ENCODE measurements at regions not wholly inside any gene's neighbourhood (a gene's known extent, or its start where the extent isn't known, plus 50 kb on each side); places are given as distances from the start of the nearest gene placed in this dataset.

GRCh38 chr13:104065328-104065727, 999.1 kb upstream of the SLC10A2 start:
- DNase-seq (ENCODE audit: extremely low spot score), result no peak
- POLR2A ChIA-PET, result no interaction called here
- CTCF ChIA-PET, result no interaction called here
- TF ChIP-seq CTCF (IDR thresholded peaks at IDR 0.05; ENCODE audit: control extremely low read depth, extremely low read depth, low read depth, missing control alignments), result no peak

- CTCF ChIA-PET, result no interaction called here
- no peak for DNase-seq (ENCODE audit: extremely low spot score)
- TF ChIP-seq CTCF (IDR thresholded peaks at IDR 0.05; ENCODE audit: control extremely low read depth, extremely low read depth, low read depth, missing control alignments), result no peak
- POLR2A ChIA-PET, result no interaction called here
These were observed 991.6 kb upstream of the SLC10A2 start for GRCh38 chr13:104057861-104058260.

GRCh38 chr13:104045907-104046306, 979.7 kb upstream of the SLC10A2 start:
- no peak for DNase-seq (ENCODE audit: extremely low spot score)
- POLR2A ChIA-PET, result no interaction called here
- TF ChIP-seq CTCF (IDR thresholded peaks at IDR 0.05; ENCODE audit: control extremely low read depth, extremely low read depth, low read depth, missing control alignments), result no peak
- CTCF ChIA-PET, result no interaction called here

- ChIA-PET POLR2A (no interaction called here), CTCF (interaction anchor here (1.2 to 2.0 kb wide), 2 partner anchors 11 to 20 kb away, joined by 3 to 4 read pairs; no protein-coding TSS in a partner anchor)
- TF ChIP-seq CTCF (IDR thresholded peaks at IDR 0.05; ENCODE audit: control extremely low read depth, extremely low read depth, low read depth, missing control alignments), result no peak
- no peak for DNase-seq (ENCODE audit: extremely low spot score)
These were observed 977.0 kb upstream of the SLC10A2 start for GRCh38 chr13:104043184-104043583.

- no peak for TF ChIP-seq CTCF (IDR thresholded peaks at IDR 0.05; ENCODE audit: control extremely low read depth, extremely low read depth, low read depth, missing control alignments)
- ChIA-PET CTCF (interaction anchor here (0.9 kb wide), 1 partner anchor 24 kb away, joined by 3 read pairs; no protein-coding TSS in a partner anchor), POLR2A (no interaction called here)
- no peak for DNase-seq (ENCODE audit: extremely low spot score)
These were observed 968.7 kb upstream of the SLC10A2 start for GRCh38 chr13:104034891-104035290.

GRCh38 chr13:104025303-104025702, 959.1 kb upstream of the SLC10A2 start:
- no peak for DNase-seq (ENCODE audit: extremely low spot score)
- ChIA-PET CTCF (interaction anchor here (1.0 to 2.0 kb wide), 2 partner anchors 10 to 19 kb away, joined by 3 to 6 read pairs; no protein-coding TSS in a partner anchor), POLR2A (no interaction called here)
- TF ChIP-seq CTCF (IDR thresholded peaks at IDR 0.05; ENCODE audit: control extremely low read depth, extremely low read depth, low read depth, missing control alignments), result no peak
